ENCODE measurements at regions not wholly inside any gene's neighbourhood (a gene's known extent, or its start where the extent isn't known, plus 50 kb on each side); places are given as distances from the start of the nearest gene placed in this dataset.

DNA sequence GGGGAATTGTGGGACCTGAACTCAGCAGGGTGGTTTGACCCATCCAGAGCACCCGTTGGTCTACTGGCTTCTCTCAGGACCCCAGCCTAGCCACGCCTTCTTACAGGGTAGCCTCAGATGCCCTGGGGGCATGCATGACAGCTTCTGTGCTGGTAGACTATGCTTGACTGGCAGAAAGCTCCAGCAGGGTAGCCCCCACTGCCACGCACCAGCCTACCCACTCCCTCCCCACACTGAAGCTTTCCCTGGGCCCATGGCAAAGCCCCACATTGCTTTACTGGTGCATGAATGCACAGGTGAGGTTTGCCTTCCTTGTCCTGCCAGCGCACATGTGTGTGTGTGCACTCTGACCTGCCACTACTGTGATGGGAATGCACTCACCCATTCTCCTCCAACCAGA is 772.2 kb downstream of the LRFN5 start:
- no peak for DNase-seq (ENCODE audit: low spot score)

DNA sequence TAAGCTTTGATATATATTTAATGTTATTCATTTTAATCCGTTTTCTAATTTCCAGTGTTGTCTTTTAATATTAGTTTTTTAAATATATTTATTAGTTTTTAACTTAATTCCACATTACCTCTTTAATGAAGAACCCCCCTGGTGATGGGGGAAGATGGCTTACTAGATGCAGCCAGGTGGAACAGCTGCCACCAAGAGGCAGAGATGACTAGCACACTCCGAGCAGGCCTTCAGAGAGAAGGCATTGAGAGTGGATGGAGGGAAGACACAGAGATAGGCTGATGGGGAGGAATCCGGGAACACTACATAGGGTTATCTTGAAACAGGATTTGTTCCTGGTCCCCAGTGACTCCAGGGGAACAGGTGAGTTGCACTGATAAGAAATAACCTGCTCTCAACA is 771.6 kb downstream of the LRFN5 start:
- no peak for DNase-seq (ENCODE audit: low spot score)

DNA sequence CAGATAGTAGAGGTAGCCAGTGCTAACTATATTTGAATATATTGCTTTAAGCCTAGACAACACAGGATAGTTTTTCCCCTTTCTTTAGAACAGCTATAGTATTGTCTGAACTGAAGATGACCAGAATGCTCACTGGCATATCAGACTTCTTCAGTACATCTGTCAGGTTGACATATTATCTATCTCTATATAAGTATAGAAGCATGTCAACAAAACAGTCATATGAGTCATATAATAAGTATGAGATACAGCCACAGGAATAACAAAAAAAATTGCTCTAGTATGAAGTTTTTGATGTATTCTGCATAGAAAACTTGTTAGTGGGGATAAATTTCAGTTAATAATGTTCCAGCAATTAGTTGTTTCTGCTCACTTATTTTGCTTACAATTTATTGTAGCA is 767.7 kb downstream of the LRFN5 start:
- no peak for DNase-seq (ENCODE audit: low spot score)

DNA sequence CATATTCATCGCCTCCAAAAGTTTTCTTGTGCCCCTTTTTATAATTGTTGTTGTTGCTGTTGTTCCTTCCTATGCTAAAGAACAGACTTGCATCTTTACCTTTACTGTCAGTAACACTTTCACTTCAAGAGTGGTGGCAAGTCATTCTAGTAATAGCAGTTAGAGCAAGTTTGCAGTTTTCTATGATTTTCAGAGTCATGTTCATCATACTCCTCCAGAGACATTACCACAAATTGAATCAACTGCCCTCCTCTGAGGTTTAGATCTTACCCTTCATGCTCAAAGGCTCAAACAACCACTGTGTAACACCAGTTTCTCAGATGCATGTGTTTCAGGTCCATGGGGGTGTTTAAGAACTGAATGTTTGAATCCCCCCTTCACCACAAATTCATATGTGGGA is 763.4 kb downstream of the LRFN5 start:
- DNase-seq (ENCODE audit: low spot score) = no peak

DNA sequence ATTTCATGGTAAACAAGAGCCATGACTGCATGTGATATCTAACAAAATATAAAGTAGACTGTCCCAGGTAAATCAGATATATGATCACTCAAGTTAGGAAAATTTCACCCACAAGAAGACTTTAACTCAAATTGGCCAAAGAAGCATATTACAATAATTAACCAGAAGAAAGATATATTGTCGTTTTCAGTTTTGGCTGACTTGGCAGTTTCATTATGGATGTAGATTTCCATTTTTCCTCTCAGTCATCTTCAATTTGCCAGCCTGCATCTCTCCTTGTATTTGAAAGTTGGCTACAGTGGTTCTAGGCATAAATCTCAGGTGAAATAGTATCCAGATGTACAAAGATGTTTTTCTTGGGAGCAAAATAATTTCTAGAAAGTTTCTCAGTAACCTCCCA is 761.6 kb downstream of the LRFN5 start:
- no peak for DNase-seq (ENCODE audit: low spot score)

DNA sequence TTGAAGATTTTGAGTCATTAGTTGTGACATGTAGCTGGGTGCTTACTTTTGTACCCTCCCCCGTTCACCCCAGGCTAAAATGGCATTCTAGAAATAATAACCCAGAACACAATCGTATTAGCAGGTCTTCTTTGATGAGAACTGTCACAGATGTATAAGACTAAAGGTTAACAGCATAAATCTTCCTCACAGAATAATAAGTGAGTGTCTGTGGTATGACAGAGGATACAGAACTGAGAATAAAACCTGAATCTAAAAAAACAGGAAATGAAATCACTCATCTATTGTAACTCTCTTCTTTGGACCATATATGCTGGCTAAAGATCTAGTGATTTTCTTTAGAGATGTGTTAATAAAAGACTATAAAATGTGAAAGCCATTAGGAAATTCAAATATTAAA is 746.6 kb downstream of the LRFN5 start:
- DNase-seq (ENCODE audit: low spot score) = no peak

DNA sequence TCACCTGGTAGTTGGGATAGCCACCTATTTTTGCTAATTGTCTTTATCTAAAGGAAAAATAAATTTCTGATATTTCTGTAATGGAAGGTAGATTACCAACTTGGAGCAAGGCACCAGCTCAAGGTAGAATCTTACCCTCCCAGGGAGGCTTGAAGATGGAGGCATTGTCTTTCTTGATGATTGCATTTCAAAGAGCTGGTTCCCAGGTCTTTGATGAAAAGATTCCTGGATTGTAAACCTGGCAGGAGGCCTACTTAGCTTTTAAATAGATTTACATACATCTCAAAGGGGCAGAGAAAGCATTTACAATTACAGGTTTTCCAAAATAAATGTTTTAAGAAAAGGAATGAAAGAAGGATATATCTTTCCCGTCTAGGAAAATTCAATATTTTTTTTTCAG is 729.2 kb downstream of the LRFN5 start:
- DNase-seq (ENCODE audit: low spot score) = no peak

DNA sequence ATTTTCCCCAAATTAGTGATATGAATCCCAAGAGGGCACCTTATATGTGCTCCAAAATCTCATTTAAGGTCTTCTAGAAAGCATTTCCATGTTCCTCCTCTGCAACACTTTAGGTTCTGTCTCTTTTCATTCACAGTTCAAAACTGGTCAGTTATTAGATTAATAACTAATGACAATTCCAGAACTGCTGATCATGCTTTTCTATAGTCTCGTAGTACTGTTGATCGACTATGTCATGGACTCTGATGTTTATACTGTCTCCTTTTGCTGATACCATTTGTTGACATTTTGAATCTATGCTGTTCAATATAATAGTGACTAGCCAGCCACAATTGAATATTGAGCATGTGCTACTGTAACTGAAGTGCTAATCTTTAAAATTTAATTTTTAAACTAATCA is 728.3 kb downstream of the LRFN5 start:
- DNase-seq (ENCODE audit: low spot score) = no peak

DNA sequence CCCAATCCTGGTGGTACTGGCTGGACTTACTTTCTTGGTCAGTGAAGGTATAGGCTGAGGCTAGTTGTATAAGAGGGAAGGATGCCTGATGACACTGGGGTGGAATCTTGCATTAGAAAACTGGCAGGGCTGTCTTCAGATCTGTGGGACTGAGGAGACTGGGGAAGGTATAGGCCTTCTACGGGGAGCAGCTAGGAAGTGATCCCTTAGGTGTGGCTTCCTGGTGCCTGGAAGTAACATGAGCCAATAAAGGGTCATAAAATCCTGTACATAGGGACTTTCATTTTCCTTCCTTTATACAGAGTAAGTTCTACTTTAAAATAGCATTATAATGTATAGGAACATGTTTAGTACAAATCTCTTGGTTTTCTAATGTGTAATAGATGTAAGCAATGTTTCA is 716.8 kb downstream of the LRFN5 start:
- no peak for DNase-seq (ENCODE audit: low spot score)

DNA sequence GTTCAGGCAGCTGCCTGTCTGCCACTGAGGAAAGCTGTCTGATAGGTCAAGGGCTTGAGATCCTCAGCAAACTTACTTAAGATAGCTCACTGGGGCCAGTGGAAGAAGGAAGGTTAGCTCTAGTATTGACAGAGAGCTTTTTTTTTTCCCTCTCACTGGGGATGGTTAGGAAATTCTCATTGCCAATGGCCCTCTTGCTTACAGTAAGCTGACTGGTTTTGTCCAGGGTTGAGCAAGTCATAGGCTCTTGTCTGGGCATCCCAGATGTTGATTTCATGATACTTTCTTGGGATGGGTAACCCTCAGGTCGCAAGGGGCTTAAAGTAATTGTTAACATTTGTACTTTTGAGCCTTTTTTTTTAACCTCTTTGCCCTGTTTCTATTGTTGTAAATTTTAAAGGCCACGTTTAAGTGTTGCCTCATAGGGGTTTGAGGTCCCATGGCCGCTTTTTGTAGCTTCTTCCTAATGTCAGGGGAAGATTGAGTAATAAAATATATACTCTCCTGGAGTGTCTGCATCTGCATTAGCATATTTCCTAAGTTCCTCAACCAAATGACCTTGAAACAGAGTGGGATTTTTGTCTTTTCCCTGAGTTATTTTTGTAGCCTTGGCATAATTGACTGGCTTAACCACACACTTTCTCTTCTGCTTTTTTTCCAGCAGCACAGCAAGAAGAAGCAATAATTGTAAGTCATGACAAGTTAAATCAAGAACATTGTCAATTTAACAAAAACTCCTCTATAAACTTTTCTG is 716.0 kb downstream of the LRFN5 start:
- DNase-seq (ENCODE audit: low spot score) = no peak

DNA sequence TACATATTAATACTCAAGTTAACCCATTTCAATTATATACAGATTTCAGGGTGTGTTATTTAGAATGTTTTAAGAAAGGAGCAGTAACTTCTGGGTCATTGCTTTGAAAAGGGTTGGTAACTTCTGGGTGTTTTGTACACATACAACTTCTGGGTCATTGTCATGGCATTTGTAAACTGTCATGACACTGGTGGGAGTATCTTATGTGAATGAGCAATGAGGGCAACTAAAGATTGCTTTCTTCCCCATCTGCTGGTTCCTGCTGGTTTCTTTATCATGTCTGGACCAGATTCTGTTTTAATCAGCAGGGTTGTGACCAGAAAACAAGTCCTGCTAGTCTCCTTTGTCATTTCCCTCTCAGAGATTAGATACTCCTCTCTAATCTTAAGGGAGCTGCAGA is 713.3 kb downstream of the LRFN5 start:
- no peak for DNase-seq (ENCODE audit: low spot score)

DNA sequence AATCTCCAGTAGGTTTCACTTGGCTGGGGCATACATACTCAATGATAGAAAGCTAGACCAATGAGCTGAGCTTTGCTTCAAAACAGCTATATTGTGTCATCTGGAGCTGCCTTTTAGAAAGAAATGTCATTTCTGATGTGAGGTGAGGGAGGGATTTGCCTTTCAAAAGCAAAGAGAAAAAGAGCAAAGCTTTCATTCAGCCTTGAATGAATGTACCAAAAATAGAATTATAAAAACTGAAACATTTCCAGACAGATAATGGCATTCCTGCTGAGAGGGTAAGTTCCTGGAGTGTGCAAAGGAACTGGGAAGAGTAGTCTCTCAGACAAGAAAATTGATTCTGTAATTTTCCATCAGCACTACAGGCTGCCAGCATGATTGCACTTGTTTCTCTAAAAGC is 710.0 kb downstream of the LRFN5 start:
- DNase-seq (ENCODE audit: low spot score) = no peak

DNA sequence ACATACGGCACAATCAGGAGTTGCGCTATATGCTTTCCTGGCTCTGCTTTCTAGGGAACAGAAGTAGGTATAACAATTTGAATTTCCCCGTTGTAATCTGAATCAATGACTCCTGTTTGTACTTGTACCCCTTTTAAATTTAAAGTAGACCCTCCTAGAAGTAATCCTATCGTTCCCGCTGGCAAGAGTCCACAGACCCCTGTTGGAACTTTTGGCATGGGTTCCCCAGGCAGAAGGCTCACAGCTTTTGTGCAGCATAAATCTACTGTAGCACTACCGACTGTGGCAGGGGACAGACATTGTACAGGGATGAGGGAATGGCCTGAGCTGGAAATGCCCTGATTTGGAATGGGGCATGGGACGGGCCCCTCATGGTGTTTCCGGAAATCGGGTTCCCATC is 705.2 kb downstream of the LRFN5 start:
- no peak for DNase-seq (ENCODE audit: low spot score)

DNA sequence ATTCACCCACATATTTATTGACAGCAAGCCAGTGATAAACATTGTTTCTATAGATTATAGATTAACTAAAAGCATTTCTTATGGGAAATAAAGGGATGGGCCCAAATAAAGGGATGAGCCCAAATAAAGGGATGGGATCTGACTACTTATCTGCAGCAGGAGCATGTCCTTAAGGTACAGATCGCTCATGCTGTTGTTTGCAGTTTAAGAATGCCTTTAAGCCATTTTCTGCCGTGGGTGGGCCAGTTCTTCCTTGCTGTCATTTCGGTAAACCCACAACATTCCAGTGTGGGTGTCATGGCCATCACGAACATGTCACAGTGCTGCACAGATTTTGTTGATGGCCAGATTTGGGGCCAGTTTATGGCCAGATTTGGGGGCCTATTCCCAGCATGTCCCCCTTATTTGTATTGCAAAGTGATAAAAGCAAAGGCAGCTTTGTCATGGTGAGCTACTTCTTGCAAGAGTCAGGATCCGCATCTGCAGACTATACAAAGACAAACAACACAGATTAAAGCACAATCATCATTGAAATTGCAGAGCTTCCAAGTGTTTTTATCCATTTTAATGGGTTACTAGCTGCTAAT is 700.7 kb downstream of the LRFN5 start:
- DNase-seq (ENCODE audit: low spot score) = no peak

DNA sequence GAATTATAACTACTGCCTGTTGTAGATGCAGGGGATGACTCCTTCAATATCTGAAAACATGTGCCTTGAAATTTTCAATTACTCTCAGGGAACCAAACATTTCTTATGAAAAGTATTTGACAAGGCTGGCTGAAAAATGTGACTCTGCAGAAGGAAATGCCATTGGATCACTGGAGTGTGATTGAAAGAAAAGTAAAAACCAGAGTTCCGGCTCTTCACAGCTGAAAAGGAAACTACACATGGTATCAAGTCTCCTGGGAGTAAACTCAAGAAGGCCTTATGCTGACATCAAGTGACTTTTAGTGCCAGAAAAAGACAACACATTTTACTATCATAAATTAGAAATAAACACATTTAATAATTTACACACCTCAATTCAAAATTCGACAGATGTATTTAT is 693.0 kb downstream of the LRFN5 start:
- no peak for DNase-seq (ENCODE audit: low spot score)

DNA sequence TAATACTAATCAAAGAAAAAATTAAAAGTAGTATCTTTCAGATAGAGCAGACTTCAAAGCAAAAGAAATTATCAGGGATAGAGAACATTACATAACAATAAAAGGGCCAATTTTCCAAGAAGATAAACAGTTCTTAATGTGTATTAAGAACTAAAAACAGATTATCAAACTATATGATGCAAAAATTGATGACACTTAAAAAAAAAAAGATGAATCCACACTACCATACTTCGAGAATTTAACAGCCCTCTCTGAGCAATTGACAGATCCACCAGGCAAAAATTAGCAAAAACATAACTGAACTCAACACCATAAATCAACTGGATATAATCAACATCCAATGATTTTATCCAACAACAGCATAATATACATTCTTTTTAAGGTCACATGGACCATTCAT is 686.5 kb downstream of the LRFN5 start:
- DNase-seq (ENCODE audit: low spot score) = no peak

DNA sequence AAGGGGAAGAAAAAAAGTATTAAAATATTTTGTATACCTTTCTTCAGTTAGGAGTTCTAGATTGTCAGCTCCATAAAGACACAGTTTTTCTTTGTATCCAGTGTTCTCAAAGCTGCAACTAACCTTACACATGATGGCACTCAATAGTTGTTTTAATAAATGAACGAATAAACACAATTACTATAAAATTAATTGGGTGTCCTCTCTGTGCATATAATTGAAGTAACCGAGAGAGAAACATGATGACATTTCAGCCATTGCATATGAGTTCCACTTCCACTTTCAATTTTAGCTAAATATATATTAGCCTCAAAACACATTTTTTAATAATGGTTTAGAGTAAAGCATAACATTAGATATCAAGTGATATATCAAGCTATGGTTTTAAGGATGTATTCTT is 671.2 kb downstream of the LRFN5 start:
- no peak for DNase-seq (ENCODE audit: low spot score)

DNA sequence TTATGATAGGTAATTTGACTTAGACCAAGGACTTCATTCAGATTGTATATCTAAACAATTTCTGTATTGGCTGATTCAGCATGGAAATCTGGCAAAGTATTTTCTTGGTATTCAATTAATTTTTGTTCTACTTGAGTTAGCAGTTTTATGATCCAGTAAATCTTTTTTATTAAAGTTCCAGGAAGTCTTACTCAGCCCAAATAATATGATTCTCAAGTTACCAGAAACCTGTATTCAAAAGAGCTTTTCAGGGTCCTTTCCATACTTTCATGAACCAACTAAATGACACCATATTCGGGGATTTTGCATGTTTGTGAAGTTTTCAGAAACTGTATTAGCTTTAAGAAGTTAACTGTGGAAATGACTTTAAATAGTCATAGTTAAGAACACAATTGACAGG is 662.6 kb downstream of the LRFN5 start:
- DNase-seq (ENCODE audit: low spot score) = no peak

DNA sequence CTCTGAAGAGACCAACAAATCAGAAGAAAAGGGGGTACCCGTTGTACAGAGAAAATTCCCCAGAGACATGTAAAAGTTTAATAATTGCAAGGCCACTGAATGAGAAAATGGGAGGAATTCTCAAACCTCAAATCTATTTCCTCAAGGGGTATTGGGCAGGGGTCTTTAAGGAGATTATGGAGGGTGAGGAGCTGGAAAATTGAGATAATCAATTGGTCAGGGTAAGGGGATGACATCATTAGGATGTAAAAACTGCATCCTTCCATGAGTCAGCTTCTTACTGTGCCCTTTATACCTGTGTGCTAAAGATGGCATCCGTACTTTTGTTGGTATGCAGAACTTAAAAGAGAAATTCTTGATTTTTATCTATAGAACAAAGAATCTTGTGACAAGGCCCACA is 641.5 kb downstream of the LRFN5 start:
- DNase-seq (ENCODE audit: low spot score) = no peak

DNA sequence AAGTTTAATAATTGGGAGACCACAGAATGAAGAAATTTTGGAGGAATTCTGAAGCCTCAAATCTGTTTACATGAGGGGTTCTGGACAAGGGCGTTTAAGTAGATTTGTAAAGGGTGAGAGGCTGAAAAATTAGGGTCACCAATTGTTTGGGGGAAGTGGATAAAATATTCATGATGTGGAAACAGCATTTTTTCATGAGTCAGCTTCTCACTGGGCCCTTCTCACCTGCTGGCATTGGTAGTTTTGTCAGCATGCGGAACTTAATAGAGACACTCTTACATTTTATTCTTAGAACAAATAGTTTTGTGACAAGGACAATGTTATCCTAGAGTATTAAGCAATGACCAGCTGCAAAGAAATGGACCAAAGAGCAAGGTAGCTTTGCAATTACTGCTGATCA is 634.4 kb downstream of the LRFN5 start:
- DNase-seq (ENCODE audit: low spot score) = no peak

DNA sequence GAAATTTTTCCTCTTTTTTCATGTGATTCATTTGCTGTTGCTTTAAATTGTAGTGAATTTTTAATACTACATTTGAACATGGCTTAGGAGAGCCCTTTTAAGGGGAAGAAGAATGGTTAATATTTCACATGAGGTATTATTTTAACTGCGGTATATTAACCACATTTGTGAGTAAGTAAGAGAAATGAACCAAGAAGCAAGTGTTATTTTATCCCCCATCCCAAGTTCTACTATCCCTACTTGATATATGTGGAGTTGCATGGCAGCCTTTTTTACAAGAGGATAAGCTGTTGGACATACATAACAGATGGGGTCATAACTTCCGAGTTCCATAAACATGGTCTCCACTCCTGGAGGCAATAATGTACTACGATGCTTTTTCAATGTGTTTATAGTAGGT is 623.3 kb downstream of the LRFN5 start:
- DNase-seq (ENCODE audit: low spot score) = no peak

DNA sequence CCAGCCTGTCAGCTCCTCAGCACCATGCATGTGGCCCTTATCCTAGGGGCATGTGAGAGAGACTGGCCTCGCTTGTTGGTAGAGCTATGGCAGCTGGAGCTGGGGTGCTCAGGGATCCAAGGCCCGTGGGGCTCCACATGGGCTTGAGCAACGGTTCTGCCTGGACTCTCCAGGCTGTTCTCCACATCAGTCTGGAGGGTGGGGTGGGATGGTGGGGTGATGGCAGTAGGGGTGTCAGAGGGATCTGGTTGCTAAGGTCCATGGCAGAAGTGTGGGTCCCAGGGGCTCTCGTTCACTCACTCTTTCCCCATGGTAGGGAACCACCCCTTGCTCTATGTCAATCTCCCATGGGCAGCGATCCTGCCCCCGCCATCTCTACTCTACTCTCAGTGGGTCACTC is 622.6 kb downstream of the LRFN5 start:
- no peak for DNase-seq (ENCODE audit: low spot score)

DNA sequence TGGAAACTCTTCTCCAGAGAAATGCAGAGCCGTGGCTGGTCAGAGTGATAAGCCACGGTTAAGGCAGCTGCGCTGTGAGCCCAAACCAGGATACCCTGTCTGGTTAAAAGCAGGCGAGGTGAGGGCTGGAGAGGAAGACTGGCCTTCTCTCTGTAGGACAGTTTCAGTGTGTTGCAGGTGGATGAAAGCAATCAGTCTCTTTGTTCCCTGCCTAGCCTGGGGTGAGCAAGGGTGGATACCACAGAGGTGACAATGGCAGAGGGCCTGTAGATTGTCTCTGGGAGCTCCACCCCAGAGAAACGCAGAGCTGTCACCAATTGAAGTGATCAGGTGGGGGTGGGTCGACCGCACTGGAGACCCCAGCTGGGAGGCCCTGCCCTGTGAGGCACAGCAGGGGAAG is 621.9 kb downstream of the LRFN5 start:
- no peak for DNase-seq (ENCODE audit: low spot score)
